ENCODE measurements at regions not wholly inside any gene's neighbourhood (a gene's known extent, or its start where the extent isn't known, plus 50 kb on each side); places are given as distances from the start of the nearest gene placed in this dataset.

GRCh38 chr6:10338151-10338550, 76.7 kb downstream of the TFAP2A start:
- TF ChIP-seq, protein P1, sequence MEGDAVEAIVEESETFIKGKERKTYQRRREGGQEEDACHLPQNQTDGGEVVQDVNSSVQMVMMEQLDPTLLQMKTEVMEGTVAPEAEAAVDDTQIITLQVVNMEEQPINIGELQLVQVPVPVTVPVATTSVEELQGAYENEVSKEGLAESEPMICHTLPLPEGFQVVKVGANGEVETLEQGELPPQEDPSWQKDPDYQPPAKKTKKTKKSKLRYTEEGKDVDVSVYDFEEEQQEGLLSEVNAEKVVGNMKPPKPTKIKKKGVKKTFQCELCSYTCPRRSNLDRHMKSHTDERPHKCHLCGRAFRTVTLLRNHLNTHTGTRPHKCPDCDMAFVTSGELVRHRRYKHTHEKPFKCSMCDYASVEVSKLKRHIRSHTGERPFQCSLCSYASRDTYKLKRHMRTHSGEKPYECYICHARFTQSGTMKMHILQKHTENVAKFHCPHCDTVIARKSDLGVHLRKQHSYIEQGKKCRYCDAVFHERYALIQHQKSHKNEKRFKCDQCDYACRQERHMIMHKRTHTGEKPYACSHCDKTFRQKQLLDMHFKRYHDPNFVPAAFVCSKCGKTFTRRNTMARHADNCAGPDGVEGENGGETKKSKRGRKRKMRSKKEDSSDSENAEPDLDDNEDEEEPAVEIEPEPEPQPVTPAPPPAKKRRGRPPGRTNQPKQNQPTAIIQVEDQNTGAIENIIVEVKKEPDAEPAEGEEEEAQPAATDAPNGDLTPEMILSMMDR (conservative IDR thresholded peaks at IDR 0.05; ENCODE audit: low read depth, low read length), result no peak
- no peak for TF ChIP-seq EZH2 (IDR thresholded peaks at IDR 0.05; ENCODE audit: low read length, unreplicated experiment)
- no peak for TF ChIP-seq EZH2phosphoT487 (IDR thresholded peaks at IDR 0.05; ENCODE audit: borderline replicate concordance, low read length)

Measured in PC-3 (cell line).